GM21447 (cell line): ENCODE measurements at regions not wholly inside any gene's neighbourhood (a gene's known extent, or its start where the extent isn't known, plus 50 kb on each side); places are given as distances from the start of the nearest gene placed in this dataset.

Experiments
- ATAC-seq: cut with Tn5 transposase; IDR thresholded peaks from one replicate; pipeline ENCODE4 v1.9.1; 2021; ENCODE audit not compliant: unreplicated experiment

DNA sequence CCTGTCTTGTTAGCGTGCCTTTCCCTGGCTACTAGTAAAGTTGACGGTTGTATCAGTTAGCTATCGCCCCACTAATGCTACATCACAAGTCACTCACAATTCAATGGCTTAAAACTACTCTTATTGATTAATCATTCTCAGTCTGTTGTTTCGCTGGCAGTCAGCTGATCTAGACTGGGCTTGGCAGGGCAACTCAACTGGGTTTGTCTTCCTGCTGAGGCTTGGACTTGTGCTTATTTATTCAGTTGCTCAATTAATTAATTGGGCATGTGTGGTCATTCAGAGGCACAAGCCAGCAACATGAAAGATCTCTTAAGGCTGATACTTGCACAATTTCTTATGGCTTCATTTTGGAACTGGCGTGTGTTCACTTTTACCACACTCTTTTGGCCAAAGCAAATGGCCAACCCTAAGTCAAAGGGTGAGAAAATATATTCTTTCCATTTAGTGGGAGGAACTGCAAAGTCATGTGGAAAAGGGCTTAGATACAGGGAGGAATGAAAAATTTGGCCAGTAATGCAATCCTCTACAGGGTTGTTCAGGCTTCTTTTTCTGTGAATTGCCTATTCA lies 333.5 kb downstream of the GPR37 start:
- no peak for ATAC-seq

- ATAC-seq = no peak
Measured at GRCh38 chr7:124429923-124430322, 335.7 kb downstream of the GPR37 start.

DNA sequence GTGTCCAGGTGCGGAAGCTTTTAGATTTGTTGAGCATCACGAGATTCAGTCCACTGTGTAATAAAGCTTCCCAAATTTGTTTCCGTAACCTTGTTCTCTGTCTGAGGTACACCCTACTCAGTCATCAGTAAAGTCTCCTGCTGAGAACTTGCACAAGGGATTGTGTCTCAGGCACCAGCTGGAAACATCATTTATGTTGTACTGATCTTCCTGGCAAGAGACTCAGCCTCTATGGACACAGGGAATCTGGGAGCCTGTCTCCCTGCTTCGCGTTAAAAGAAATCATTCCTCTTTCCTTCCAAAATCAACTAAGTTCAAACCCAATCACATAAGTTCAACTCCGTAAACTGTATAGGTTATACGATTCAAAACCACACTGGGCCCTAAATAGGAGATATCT lies 336.8 kb downstream of the GPR37 start:
- ATAC-seq = no peak

GRCh38 chr7:124426621-124427020 lies 339.0 kb downstream of the GPR37 start:
- no peak for ATAC-seq

DNA sequence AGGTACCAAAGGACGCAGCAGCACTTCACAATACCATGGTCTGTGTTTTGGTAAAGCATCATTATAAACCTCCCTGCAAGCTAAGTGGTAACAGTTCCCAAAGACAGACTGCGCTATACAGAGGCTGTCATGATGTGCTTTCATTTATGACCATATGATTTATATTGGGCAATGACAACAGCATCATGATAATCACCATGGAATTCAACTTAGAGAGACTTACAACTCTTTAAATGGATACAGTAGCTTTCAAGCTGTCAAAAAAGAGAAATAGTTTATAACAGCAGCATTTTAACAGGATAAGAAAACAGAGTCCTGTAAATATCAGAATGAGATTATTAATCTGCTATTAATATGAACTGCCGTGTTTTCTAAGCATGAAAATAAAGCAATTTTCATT lies 341.7 kb downstream of the GPR37 start:
- ATAC-seq = no peak

DNA sequence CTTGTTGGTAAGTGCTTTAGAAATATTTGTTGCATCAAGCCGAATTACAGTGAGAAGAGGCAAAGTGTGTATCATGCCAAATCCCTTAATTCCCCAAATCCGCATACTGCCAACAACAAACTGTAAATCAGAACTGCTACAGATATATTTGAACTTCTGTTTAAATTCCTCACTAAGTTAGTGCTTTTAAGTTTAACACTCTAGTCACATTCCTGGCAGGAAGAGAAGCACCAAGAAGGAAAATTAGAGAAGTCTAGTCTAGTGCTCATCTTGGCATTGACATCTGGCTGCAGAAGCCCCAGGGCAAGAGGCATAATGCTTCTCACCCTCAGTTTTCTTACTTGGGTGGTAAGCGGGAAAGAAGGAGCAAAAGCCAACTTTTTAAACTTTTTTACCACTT lies 343.5 kb downstream of the GPR37 start:
- no peak for ATAC-seq

GRCh38 chr7:124420367-124420766 lies 345.2 kb downstream of the GPR37 start:
- no peak for ATAC-seq

DNA sequence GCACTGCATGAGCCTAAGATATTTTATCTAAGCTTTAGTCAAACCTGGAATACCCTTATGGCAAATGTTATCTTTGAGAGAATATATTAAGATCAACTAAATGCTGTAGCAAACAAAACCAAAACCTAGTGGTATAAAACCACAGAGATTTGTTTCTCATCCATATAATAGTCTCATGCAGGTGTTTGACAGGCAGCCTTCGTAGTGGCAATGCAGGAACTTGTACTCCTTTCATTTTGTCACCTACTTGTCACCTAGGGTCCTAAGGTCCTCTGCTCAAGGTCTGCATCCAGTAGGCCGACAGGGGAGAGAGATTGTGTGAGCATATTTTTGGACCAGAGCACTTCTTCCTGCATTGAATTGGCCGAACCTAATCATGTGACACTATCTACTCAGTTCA lies 352.6 kb downstream of the GPR37 start:
- no peak for ATAC-seq

GRCh38 chr7:124412531-124412930 lies 353.1 kb downstream of the GPR37 start:
- ATAC-seq = no peak

DNA sequence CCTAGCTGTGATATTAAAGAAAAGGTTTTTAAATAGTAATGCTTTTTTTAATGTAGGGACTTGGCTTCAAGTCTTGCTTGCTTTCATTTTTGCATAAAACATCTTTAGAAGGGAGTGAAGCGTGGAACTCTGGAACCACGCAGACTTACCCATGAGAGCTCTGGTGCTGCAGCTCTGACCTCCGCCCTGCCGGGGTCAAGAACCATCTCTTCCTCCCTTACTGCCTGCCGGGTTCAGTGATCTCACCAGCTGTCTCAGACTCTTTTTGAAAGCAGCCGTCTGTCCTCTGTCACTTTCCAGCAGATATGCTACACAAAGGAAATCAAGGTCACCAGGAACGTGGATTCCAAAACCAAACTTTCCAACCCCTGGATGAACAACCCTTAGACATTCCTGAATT lies 353.8 kb downstream of the GPR37 start:
- no peak for ATAC-seq

GRCh38 chr7:124403587-124403986 lies 362.0 kb downstream of the GPR37 start:
- no peak for ATAC-seq

- no peak for ATAC-seq
Measured at GRCh38 chr7:124403112-124403511, 362.5 kb downstream of the GPR37 start.

- ATAC-seq = no peak
Measured at GRCh38 chr7:124399941-124400340, 365.7 kb downstream of the GPR37 start.

- no peak for ATAC-seq
Measured at GRCh38 chr7:124398937-124399552, 366.2 kb upstream of the TMEM229A start.

GRCh38 chr7:124397134-124397533 lies 364.3 kb upstream of the TMEM229A start:
- ATAC-seq = no peak

DNA sequence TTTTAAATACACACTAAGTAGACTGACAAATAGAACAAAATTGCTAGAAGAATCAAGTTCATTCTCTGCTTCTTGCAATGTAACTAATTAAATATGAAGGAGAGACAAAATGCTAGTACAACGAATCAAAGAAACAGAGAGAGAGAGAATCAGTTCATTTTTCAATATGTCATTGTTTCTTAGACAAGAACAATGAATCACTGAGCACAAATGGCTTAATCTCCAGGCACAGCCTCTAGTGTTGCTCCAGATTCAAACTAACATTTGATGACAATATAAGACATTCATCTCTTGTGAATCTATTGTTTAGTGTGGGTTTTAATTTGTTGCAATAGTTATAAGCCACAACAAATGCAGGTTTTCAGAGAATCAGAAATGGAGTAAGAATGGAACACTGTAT lies 357.4 kb upstream of the TMEM229A start:
- no peak for ATAC-seq

DNA sequence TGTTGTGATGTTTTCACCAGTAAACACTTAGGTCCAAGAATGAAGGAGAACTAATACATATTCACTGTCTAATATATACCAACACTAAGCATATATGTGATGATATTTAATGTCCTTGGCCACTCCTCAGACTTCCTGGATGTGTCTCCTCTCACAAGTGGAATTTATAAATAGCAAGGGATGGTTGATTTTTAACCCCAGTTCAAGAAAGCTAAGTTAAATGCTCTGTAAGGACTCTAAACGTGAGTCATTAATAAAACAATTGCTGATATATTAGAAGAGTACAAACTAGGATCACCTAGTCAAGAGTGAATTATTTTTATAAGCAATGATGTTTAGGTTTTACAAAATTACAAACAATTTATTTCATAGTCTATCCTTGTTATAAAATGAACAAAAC lies 355.9 kb upstream of the TMEM229A start:
- ATAC-seq = no peak

- ATAC-seq = no peak
Measured at GRCh38 chr7:124387056-124387455, 354.2 kb upstream of the TMEM229A start.

GRCh38 chr7:124379296-124379695 lies 346.4 kb upstream of the TMEM229A start:
- ATAC-seq = no peak

DNA sequence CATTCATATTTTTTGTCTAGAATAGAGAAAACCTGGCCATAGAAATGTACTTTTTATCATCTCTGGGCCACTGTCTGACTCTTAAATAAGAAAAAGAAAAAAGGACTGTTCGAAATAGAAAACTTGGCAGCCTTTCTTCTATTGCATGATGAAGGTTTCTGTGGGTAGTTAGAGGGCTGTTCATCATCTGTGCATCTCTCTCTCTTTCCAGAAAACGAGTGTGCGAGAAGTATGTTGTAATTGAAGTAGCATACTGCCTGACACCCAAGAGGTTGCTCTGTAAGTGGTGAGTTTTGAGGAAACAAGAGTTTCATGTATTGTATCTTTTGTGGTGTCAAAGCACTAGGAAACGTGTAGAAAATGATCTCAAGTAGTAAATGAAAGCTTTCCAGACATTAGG lies 343.2 kb upstream of the TMEM229A start:
- no peak for ATAC-seq

GRCh38 chr7:124375391-124375790 lies 342.5 kb upstream of the TMEM229A start:
- no peak for ATAC-seq

DNA sequence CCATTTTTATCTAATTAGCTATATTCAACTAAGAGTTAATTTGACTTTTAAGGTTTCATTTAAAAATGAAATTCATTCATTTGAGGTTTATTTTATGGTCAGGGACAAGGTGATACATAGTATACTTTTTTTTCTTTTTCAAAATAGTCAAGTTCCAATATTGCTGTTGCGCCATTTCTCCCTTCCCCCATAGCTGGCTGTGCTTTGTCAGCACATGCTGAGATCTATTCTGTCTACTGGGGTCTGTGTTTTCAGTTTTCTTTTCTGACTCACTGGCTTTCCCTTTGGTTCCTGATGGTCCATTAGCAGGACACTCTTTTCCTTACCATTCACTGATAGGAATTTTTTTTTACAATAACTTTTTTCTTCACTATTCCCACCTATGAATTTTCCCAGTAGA lies 336.4 kb upstream of the TMEM229A start:
- ATAC-seq = no peak

DNA sequence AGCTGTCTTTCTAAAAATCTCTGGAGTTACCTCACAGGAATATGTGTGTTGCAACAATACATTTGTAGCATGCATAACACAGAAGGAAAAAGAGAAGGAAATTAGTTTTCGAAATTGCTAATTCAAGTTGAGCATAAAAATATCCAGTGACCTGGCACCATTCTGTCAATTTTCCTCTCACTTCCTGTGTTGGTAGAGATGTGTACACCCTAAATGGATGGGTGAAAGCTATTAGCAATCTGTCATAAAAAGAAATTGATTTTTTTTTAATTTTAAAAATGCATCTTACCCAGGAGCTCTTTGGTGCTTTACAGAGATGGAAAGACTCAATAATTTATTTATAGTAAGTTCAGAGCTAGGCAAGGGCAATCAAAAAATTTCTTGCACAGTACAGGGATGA lies 333.3 kb upstream of the TMEM229A start:
- ATAC-seq = no peak
